ENCODE measurements at regions not wholly inside any gene's neighbourhood (a gene's known extent, or its start where the extent isn't known, plus 50 kb on each side); places are given as distances from the start of the nearest gene placed in this dataset.

- TF ChIP-seq EZH2 (IDR thresholded peaks at IDR 0.05; ENCODE audit: borderline replicate concordance, low read depth, low read length, poor library complexity, severe bottlenecking), result no peak
- TF ChIP-seq CTCF (conservative IDR thresholded peaks at IDR 0.05; ENCODE audit: low read depth, low read length), result no peak
- no TSS peak for BruUV-seq (replicated peaks)
- intact Hi-C loops (cut with micrococcal nuclease; ENCODE audit: unreplicated experiment), result no loop called here
- Histone ChIP-seq H3K36me3 (ENCODE audit: insufficient read depth, low read length, poor library complexity, severe bottlenecking) (no peaks in the 10 kb centered on the region), H3K9me3 (ENCODE audit: low read depth, low read length, poor library complexity, severe bottlenecking) (no peaks in the 10 kb centered on the region), H3K27me3 (replicated peaks; ENCODE audit: insufficient read depth, low read depth, low read length, poor library complexity) (no peaks in the 10 kb centered on the region), H3K4me3 (ENCODE audit: low read depth, low read length, poor library complexity, severe bottlenecking) (no peak overlapping the region), H3K4me1 (ENCODE audit: insufficient read depth, low read length, poor library complexity, severe bottlenecking) (no peaks in the 10 kb centered on the region), H3K27ac (ENCODE audit: low read depth, low read length, poor library complexity, severe bottlenecking) (no peak overlapping the region)
- CTCF ChIA-PET, result no interaction called here
- no peak for DNase-seq (ENCODE audit: low spot score)
- POLR2A ChIA-PET (ENCODE audit: low non-redundant PET), result no interaction called here
Measured at GRCh38 chr19:30208436-30209060, 163.6 kb upstream of the ZNF536 start.

GRCh38 chr19:30209617-30210600, 162.3 kb upstream of the ZNF536 start:
- CTCF ChIA-PET, result no interaction called here
- Histone ChIP-seq H3K36me3 (ENCODE audit: insufficient read depth, low read length, poor library complexity, severe bottlenecking) (no peaks in the 10 kb centered on the region), H3K4me3 (ENCODE audit: low read depth, low read length, poor library complexity, severe bottlenecking) (no peak overlapping the region), H3K4me1 (ENCODE audit: insufficient read depth, low read length, poor library complexity, severe bottlenecking) (no peaks in the 10 kb centered on the region), H3K27ac (ENCODE audit: low read depth, low read length, poor library complexity, severe bottlenecking) (no peak overlapping the region), H3K27me3 (replicated peaks; ENCODE audit: insufficient read depth, low read depth, low read length, poor library complexity) (no peaks in the 10 kb centered on the region), H3K9me3 (ENCODE audit: low read depth, low read length, poor library complexity, severe bottlenecking) (no peaks in the 10 kb centered on the region)
- DNase-seq (ENCODE audit: low spot score), result no peak
- intact Hi-C loops (cut with micrococcal nuclease; ENCODE audit: unreplicated experiment), result no loop called here
- POLR2A ChIA-PET (ENCODE audit: low non-redundant PET), result no interaction called here
- no peak for TF ChIP-seq CTCF (conservative IDR thresholded peaks at IDR 0.05; ENCODE audit: low read depth, low read length)
- TF ChIP-seq EZH2 (IDR thresholded peaks at IDR 0.05; ENCODE audit: borderline replicate concordance, low read depth, low read length, poor library complexity, severe bottlenecking), result no peak
- BruUV-seq (replicated peaks), result no TSS peak

- Histone ChIP-seq H3K9me3 (ENCODE audit: low read depth, low read length, poor library complexity, severe bottlenecking) (no peaks in the 10 kb centered on the region), H3K27me3 (replicated peaks; ENCODE audit: insufficient read depth, low read depth, low read length, poor library complexity) (no peaks in the 10 kb centered on the region), H3K4me1 (ENCODE audit: insufficient read depth, low read length, poor library complexity, severe bottlenecking) (no peaks in the 10 kb centered on the region), H3K4me3 (ENCODE audit: low read depth, low read length, poor library complexity, severe bottlenecking) (no peak overlapping the region), H3K27ac (ENCODE audit: low read depth, low read length, poor library complexity, severe bottlenecking) (no peak overlapping the region), H3K36me3 (ENCODE audit: insufficient read depth, low read length, poor library complexity, severe bottlenecking) (no peaks in the 10 kb centered on the region)
- POLR2A ChIA-PET (ENCODE audit: low non-redundant PET), result no interaction called here
- no peak for DNase-seq (ENCODE audit: low spot score)
- BruUV-seq (replicated peaks), result no TSS peak
- intact Hi-C loops (cut with micrococcal nuclease; ENCODE audit: unreplicated experiment), result no loop called here
- TF ChIP-seq EZH2 (IDR thresholded peaks at IDR 0.05; ENCODE audit: borderline replicate concordance, low read depth, low read length, poor library complexity, severe bottlenecking) (no peak), CTCF (conservative IDR thresholded peaks at IDR 0.05; ENCODE audit: low read depth, low read length) (no peak)
- CTCF ChIA-PET, result no interaction called here
Measured at GRCh38 chr19:30212574-30212973, 159.6 kb upstream of the ZNF536 start.
